AG09319 (cell line): ENCODE measurements at regions not wholly inside any gene's neighbourhood (a gene's known extent, or its start where the extent isn't known, plus 50 kb on each side); places are given as distances from the start of the nearest gene placed in this dataset.

Source experiments
- DNase-seq: peaks from one replicate; pipeline ENCODE4 v3.0.0-alpha.2; 2010; ENCODE audit warnings: low read depth; ENCODE audit errors: extremely low read depth
- TF ChIP-seq, protein P1 (sequence below): IDR thresholded peaks from 2 replicates; pipeline ENCODE4 v1.5.1; 2011; ENCODE audit warnings: low read depth, mild to moderate bottlenecking, inconsistent platforms, low read length, moderate library complexity

DNA sequence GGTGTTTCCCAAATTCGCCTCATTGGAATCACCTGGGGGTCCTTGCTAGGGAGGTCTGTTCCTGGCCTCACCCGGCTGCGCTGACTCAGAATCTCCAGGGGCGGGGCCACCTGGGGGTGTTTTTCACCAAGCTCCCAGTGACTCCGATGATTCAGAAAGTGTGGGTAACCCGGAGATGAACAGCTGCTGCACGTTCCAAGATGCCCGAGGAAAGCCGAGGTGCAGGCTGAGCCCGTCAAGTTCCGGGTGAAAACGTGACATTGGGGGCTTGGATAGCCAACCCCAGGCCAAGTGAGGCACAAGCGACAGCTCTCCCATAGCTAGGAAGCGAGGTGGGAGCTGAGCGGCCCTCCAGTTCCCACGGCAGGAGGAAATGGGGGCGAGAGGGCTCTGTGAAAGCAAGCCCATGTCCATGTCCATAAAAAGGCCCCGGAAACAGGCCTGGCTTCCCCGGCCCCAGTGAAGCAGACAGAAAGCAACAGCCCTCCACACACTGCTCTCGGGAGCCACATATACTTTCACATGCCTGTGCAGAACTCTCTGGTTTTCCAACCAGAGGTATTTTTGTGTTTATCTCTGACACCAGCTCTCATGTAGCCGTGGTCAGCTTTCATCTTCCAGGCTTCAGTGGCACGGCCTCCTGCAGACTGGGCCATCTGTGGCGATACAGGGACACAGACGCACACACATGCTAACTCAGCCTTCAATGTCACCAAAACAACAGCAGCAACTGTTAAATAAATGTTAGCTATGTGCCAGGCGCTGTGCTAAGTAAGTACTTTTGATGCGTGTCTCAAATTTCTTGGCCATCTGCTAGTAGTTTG, 90.7 kb upstream of the CCDC28A start:
- DNase-seq = no peak
- TF ChIP-seq, protein P1, sequence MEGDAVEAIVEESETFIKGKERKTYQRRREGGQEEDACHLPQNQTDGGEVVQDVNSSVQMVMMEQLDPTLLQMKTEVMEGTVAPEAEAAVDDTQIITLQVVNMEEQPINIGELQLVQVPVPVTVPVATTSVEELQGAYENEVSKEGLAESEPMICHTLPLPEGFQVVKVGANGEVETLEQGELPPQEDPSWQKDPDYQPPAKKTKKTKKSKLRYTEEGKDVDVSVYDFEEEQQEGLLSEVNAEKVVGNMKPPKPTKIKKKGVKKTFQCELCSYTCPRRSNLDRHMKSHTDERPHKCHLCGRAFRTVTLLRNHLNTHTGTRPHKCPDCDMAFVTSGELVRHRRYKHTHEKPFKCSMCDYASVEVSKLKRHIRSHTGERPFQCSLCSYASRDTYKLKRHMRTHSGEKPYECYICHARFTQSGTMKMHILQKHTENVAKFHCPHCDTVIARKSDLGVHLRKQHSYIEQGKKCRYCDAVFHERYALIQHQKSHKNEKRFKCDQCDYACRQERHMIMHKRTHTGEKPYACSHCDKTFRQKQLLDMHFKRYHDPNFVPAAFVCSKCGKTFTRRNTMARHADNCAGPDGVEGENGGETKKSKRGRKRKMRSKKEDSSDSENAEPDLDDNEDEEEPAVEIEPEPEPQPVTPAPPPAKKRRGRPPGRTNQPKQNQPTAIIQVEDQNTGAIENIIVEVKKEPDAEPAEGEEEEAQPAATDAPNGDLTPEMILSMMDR = no peak

DNA sequence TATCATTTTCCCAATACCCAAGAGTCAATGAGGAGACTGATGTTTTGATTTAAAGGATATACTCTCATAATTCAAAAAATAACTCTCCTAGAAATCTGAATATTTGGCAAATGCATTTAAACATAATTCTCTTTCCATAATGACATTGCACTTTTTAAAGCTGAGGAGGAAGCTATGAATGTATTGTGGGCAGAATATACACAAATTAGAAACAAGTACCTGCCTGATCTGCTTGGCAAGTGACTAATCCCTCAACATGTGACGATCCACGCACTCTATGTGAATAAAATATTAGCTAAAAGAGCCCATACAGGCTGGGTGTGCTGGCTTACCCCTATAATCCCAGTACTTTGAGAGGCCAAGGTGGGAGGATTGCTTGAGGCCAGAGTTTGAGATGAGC, 88.3 kb upstream of the CCDC28A start:
- TF ChIP-seq, protein P1 = no peak
- DNase-seq = no peak

DNA sequence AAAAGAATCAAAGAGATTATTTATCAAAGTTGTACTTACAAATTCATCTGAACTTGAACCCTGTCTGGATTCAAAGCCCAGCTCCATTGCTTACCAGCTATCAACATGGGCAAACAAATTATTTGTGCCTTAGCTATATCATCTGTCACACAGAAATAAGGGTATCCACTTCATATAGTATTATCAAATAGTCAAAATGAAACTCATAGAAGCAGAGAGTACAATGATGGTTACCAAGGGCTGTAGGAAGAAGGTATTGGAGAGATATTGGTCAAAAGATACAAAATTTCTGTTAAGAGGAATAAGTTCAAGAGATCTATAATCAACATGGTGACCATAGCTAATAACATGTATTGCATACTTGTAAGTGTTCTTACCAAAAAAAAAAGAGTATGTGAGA, 87.8 kb upstream of the CCDC28A start:
- DNase-seq = no peak
- TF ChIP-seq, protein P1 = no peak

DNA sequence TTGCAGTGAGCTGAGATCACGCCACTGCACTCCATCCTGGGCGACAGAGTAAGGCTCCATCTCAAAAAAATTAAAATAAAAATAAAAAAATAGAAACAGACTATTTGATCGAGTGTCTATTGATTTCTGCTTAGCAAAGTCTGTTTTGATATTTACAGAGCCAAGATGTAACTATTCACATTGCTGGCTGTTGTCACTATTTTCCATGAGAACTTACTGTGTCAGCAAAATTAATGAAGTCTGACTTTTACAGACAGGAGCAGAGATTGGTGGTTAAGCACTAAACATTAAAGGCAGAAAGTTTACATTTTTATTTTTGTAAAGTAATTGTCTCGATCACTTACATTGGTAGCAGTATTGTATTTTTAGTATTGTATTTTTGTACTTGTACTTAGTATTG, 85.0 kb upstream of the CCDC28A start:
- TF ChIP-seq, protein P1 = no peak
- no peak for DNase-seq

DNA sequence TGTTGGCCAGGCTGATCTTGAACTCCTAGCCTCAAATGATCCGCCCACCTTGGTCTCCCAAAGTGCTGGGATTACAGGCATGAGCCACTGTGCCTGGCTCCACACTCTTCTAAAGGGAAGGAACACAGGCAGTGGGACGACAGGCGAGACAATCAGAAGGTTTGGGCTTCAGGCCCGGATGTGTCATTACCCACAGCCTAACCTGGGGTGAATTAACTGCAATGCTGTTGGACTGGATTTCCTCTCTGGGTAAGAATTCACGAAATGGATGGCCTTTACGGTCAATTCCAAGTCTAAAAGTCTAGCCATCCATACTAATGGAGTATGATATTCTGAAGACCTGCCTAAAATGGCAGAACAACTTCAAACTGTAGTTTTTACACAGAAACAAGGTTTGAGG, 83.7 kb upstream of the CCDC28A start:
- TF ChIP-seq, protein P1 = no peak
- no peak for DNase-seq

DNA sequence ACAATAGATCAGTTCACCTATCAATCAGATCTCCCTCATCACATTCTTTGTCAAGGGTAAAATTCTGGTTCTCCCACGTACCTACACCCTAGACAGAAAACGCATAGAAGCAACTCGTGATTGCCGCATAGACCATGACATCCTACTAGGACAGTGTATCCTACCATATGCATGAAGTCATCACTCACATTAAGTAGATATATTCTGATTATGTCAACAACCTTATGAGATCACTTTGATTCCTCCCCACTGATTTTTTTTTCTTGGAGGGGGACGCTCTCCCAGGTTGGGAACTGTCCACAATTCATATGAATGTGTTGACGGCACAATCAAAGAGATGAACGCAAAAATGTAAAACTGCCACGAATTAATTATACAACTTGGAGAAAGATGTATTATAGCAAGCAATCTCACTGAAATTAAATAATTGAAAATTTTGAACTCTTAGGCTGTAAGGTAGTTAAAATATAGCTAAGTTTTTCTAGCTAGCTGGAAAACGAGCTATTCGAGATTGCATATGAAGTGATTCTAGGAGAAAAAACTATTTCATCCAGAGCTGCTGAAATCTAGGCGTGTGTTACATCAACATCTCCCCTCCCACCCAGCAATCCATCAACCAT, 82.5 kb upstream of the CCDC28A start:
- DNase-seq = no peak
- TF ChIP-seq, protein P1 = no peak

DNA sequence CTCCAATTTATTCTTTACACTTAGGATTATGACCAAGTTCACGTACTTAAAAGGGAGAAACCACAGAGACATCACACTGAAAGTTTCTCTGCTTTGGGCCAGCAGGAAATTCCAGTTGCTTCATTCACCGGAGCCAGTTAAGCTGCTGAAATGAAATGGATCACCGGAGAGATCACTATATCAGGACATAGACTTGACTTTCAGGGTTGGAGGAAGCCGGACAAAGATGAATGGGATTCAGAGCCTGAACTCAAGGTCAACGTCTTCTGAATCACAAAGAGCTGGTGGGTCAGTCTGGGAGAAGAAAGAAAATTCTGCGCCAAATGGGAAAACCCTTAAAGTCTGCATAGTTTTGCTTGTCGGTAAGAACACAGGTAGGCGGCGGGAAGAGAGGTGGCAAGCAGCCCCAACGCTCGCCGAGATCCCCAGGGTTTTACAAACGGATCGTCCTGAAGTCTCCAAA, 81.9 kb upstream of the CCDC28A start:
- peak; percentile 24 for DNase-seq
- TF ChIP-seq, protein P1 = no peak
